PC-9 (cell line): ENCODE measurements at regions not wholly inside any gene's neighbourhood (a gene's known extent, or its start where the extent isn't known, plus 50 kb on each side); places are given as distances from the start of the nearest gene placed in this dataset.

ENCODE experiments used
- BruUV-seq: library from RNA; stranded (reverse); fragments of 400-500 nt; replicated peaks from 2 replicates; lab custom pipeline; 2021; lab: Mats Ljungman, UMichigan
- CTCF ChIA-PET: fragments of 300-600 bp; sonication (Branson Sonifier 250); formaldehyde crosslinking; loops from one replicate; lab custom pipeline; 2022; ENCODE audit warnings: antibody characterized with exemption; lab: Charles Lee
- POLR2A ChIA-PET: fragments of 300-600 bp; sonication (Branson Sonifier 250); formaldehyde crosslinking; loops from one replicate; lab custom pipeline; 2022; ENCODE audit warnings: antibody characterized with exemption; ENCODE audit not compliant: unreplicated experiment; lab: Charles Lee
- DNase-seq, 2 experiments: peaks; one replicate each; pipeline versions ENCODE4 v3.0.0 to v3.0.0-alpha.2; 2015 to 2022; ENCODE audit warnings: mixed read lengths in 1 of 2
- H2AFZ ChIP-seq: fragments of 200-600 bp; sonication (generic); 2 replicates; pipeline ENCODE4 v1.8.1; 2017; ENCODE audit warnings: antibody characterized with exemption
- H3F3A ChIP-seq: fragments of 200-600 bp; sonication (generic); 2 replicates; pipeline ENCODE4 v1.8.1; 2017; ENCODE audit warnings: antibody characterized with exemption, mild to moderate bottlenecking, low read depth; ENCODE audit not compliant: insufficient read depth
- H3K27ac ChIP-seq: fragments of 200-600 bp; sonication (generic); 2 replicates; pipeline ENCODE4 v1.6.1; 2016; ENCODE audit warnings: mixed run types
- H3K27me3 ChIP-seq: fragments of 200-600 bp; sonication (generic); 2 replicates; pipeline ENCODE4 v1.6.1; 2016; ENCODE audit warnings: low read depth, mixed run types; ENCODE audit not compliant: insufficient read depth
- H3K36me3 ChIP-seq: fragments of 200-600 bp; sonication (generic); 2 replicates; pipeline ENCODE4 v1.6.1; 2016; ENCODE audit warnings: low read depth, mixed run types
- H3K4me1 ChIP-seq: fragments of 200-600 bp; sonication (generic); replicated peaks from 2 replicates; pipeline ENCODE4 v1.6.1; 2016; ENCODE audit warnings: mixed run types; ENCODE audit not compliant: insufficient read depth
- H3K4me2 ChIP-seq: fragments of 200-600 bp; sonication (generic); 2 replicates; pipeline ENCODE4 v1.6.1; 2017; ENCODE audit warnings: mixed run types
- H3K4me3 ChIP-seq: fragments of 200-600 bp; sonication (generic); 2 replicates; pipeline ENCODE4 v1.6.1; 2016; ENCODE audit warnings: mixed run types
- H3K79me2 ChIP-seq: fragments of 200-600 bp; sonication (generic); 2 replicates; pipeline ENCODE4 v1.6.1; 2017; ENCODE audit warnings: low read depth, mixed run types
- H3K9me2 ChIP-seq: fragments of 200-600 bp; sonication (generic); 2 replicates; pipeline ENCODE4 v1.8.1; 2017; ENCODE audit warnings: mild to moderate bottlenecking; ENCODE audit not compliant: insufficient read depth
- H3K9me3 ChIP-seq: fragments of 200-600 bp; sonication (generic); 2 replicates; pipeline ENCODE4 v1.8.1; 2016; ENCODE audit warnings: low read depth; ENCODE audit not compliant: insufficient read depth
- H4K20me1 ChIP-seq: fragments of 200-600 bp; sonication (generic); 2 replicates; pipeline ENCODE4 v1.8.1; 2017; ENCODE audit not compliant: insufficient read depth
- CTCF ChIP-seq: fragments of 200-600 bp; sonication (generic); conservative IDR thresholded peaks from 2 replicates; pipeline ENCODE4 v1.6.1; 2017; ENCODE audit warnings: mixed run types, antibody characterized with exemption, mild to moderate bottlenecking, moderate library complexity
- EZH2 ChIP-seq: fragments of 200-600 bp; sonication (generic); IDR thresholded peaks from 2 replicates; pipeline ENCODE4 v1.8.0; 2017; ENCODE audit warnings: antibody characterized with exemption, low read depth
- intact Hi-C: fragments of 100-400 bp; cut with micrococcal nuclease; formaldehyde crosslinking; loops from one replicate; pipeline ENCODE4 v1.10.0; 2022; ENCODE audit not compliant: unreplicated experiment

- H2AFZ ChIP-seq: no peak overlapping the region
- no peaks in the 10 kb centered on the region for H3K79me2 ChIP-seq
- POLR2A ChIA-PET: no interaction called here
- H3F3A ChIP-seq: no peaks in the 10 kb centered on the region
- no peaks in the 10 kb centered on the region for H4K20me1 ChIP-seq
- H3K4me2 ChIP-seq: no peak overlapping the region; the same call in 1 of the 2 replicates
- no peak overlapping the region for H3K4me3 ChIP-seq
- H3K9me2 ChIP-seq: no peaks in the 10 kb centered on the region; the same call in 1 of the 2 replicates
- H3K9me3 ChIP-seq: no peaks in the 10 kb centered on the region
- no peaks in the 10 kb centered on the region for H3K36me3 ChIP-seq
- H3K27me3 ChIP-seq: no peaks in the 10 kb centered on the region
- no peak overlapping the region for H3K27ac ChIP-seq
- intact Hi-C loops: no loop called here
- peak in 1 of 2 experiments; percentile 61 for DNase-seq
- TF ChIP-seq CTCF: no peak
- no peak for TF ChIP-seq EZH2
- no TSS peak for BruUV-seq
- CTCF ChIA-PET: no interaction called here
- H3K4me1 ChIP-seq: peaks cover 10% of the 10 kb centered on the region
These were observed 706.6 kb downstream of the EFNA5 start for GRCh38 chr5:106964132-106964531.

DNA sequence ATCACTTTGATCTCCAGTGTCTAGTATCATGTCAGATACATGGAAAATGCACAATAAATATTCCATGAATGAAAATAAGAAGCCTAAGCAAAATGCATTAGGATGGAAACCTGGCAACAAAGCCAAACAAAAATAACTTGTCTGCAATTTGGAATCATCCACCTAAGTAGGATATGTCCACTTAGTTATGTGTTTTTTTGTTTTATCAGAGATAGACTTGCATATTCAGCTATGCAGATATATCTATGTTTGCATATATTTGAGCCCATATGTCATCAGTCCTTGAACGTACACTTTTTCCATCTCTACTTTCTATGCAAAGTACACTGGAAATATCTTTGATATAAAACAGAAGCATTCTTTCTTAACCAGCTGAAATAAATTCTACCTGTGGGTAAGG is 707.1 kb downstream of the EFNA5 start:
- no TSS peak for BruUV-seq
- H3K27me3 ChIP-seq: no peaks in the 10 kb centered on the region
- H3K4me2 ChIP-seq: no peak overlapping the region
- H3K4me3 ChIP-seq: no peak overlapping the region
- CTCF ChIA-PET: no interaction called here
- no peak overlapping the region for H3K27ac ChIP-seq
- H3K36me3 ChIP-seq: no peaks in the 10 kb centered on the region
- intact Hi-C loops: no loop called here
- no peak for DNase-seq
- POLR2A ChIA-PET: no interaction called here
- H4K20me1 ChIP-seq: no peaks in the 10 kb centered on the region
- H3F3A ChIP-seq: no peaks in the 10 kb centered on the region
- H3K9me2 ChIP-seq: no peaks in the 10 kb centered on the region; the same call in 1 of the 2 replicates
- no peaks in the 10 kb centered on the region for H3K79me2 ChIP-seq
- no peak overlapping the region for H2AFZ ChIP-seq
- TF ChIP-seq EZH2 (no peak), CTCF (no peak)
- H3K4me1 ChIP-seq: peaks cover 10% of the 10 kb centered on the region
- H3K9me3 ChIP-seq: no peaks in the 10 kb centered on the region

DNA sequence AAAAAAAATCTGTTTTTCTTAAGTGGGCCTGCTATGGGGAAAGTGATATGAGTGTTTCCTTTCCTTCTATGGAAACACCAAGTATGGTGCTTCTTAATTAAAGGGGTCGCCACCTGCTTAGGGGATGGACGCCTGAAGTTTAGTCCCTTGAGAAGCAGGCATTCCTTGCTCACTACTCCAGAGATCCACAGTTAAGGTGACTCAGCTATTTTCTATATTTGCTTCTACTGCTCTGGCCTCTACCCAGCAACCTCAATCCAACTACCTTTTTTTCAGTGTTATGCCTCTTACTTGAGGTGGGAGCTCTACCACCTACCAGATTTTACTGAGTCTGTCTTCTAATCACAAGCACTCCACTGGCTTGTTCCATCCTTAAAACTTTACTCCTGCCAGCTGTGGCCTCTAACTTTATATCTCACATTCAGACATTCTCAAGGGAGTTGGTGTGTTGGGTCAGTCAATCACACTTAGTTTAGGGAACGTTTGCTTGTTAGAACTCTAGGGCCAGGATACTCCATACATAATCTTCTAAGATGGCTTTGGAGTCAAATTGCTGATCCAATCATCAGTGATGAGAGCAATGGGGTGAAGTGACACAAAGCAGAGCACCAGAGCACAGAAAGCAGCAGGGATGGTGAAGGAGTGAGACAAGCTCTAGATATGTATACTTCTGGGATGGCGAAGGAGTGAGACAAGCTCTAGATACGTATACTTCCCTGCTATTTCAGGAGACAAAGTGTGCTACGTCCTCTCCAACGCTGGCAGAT is 708.1 kb downstream of the EFNA5 start:
- Histone ChIP-seq H3K4me3 (no peak overlapping the region), H3K9me3 (no peaks in the 10 kb centered on the region), H3K4me2 (no peak overlapping the region), H3F3A (no peaks in the 10 kb centered on the region), H3K9me2 (no peaks in the 10 kb centered on the region; the same call in 1 of the 2 replicates), H3K27ac (no peak overlapping the region), H4K20me1 (no peaks in the 10 kb centered on the region), H3K36me3 (no peaks in the 10 kb centered on the region), H3K27me3 (no peaks in the 10 kb centered on the region), H3K79me2 (no peaks in the 10 kb centered on the region), H3K4me1 (peaks cover 10% of the 10 kb centered on the region), H2AFZ (no peak overlapping the region)
- no peak for TF ChIP-seq CTCF
- TF ChIP-seq EZH2: no peak
- BruUV-seq: no TSS peak
- DNase-seq: no peak
- intact Hi-C loops: no loop called here
- CTCF ChIA-PET: no interaction called here
- POLR2A ChIA-PET: interaction anchor here (0.6 kb wide), 1 partner anchor 514 kb away, joined by 3 read pairs; no protein-coding TSS in a partner anchor
